A549 (cell line): ENCODE measurements at regions not wholly inside any gene's neighbourhood (a gene's known extent, or its start where the extent isn't known, plus 50 kb on each side); places are given as distances from the start of the nearest gene placed in this dataset.

Experiments
- ATAC-seq, 2 experiments: fragments of 200-7000 bp in 1 of 2; fragments of >200 bp in 1 of 2; cut with Nextera tagmentation in 1 of 2; cut with Tn5 transposase in 1 of 2; 3 replicates each; pipeline versions ENCODE4 v1.8.0 to v1.9.1; 2018 to 2020; ENCODE audit warnings: mild to moderate bottlenecking in 1 of 2, moderate library complexity in 1 of 2
- CTCF ChIA-PET: fragments of 300-600 bp; sonication (Branson Sonifier 250); formaldehyde crosslinking; extraction: SDS; loops from one replicate; lab custom pipeline; 2021; ENCODE audit warnings: antibody characterized with exemption, inconsistent platforms; lab: Yijun Ruan, JAX
- POLR2A ChIA-PET: fragments of 350-600 bp; formaldehyde crosslinking; extraction: SDS; loops from one replicate; lab custom pipeline; 2021; ENCODE audit warnings: antibody characterized with exemption, inconsistent platforms; lab: Yijun Ruan, JAX
- DNase-seq, 2 experiments: peaks; one replicate each; pipeline versions ENCODE4 v3.0.0 to v3.0.0-alpha.2; 2011 to 2016; ENCODE audit warnings: low read depth in 1 of 2, low spot score in 1 of 2
- FAIRE-seq: peaks from 2 replicates; lab custom pipeline; 2011; peaks lifted over from hg19 to GRCh38; lab: Jason Lieb, UNC
- H3K27ac ChIP-seq, 2 experiments: fragments of >200 bp; sonication (Bioruptor Twin); formaldehyde crosslinking; 3 replicates each; pipeline ENCODE4 v1.5.1; 2016 to 2017
- H3K4me1 ChIP-seq: fragments of >200 bp; sonication (Bioruptor Twin); formaldehyde crosslinking; 3 replicates; pipeline ENCODE4 v1.6.1; 2016
- H3K4me2 ChIP-seq: fragments of >200 bp; sonication (Bioruptor Twin); formaldehyde crosslinking; 3 replicates; pipeline ENCODE4 v1.6.1; 2016
- H3K4me3 ChIP-seq: fragments of >200 bp; sonication (Bioruptor Twin); formaldehyde crosslinking; 3 replicates; pipeline ENCODE4 v1.5.1; 2016
- H3K9me3 ChIP-seq: fragments of >200 bp; sonication (Bioruptor Twin); formaldehyde crosslinking; 3 replicates; pipeline ENCODE4 v1.6.1; 2016
- ATOH8 ChIP-seq: fragments of 250-450 bp; sonication (Bioruptor Pico); IDR thresholded peaks from 2 replicates; pipeline ENCODE4 v1.5.0; 2020; ENCODE audit warnings: low read depth, mild to moderate bottlenecking, moderate library complexity
- CBX8 ChIP-seq: fragments of 200-600 bp; sonication (generic); IDR thresholded peaks from 2 replicates; pipeline ENCODE4 v1.6.1; 2016
- CTCF ChIP-seq: fragments of >200 bp; sonication (Bioruptor Twin); formaldehyde crosslinking; IDR thresholded peaks from 3 replicates; pipeline ENCODE4 v1.5.1; 2016
- E2F6 ChIP-seq: IDR thresholded peaks from 2 replicates; pipeline ENCODE4 v1.6.1; 2012; ENCODE audit warnings: low read depth, borderline replicate concordance
- ELK1 ChIP-seq: fragments of 150-350 bp; IDR thresholded peaks from 2 replicates; pipeline ENCODE4 v1.6.1; 2014; ENCODE audit warnings: low read depth, mild to moderate bottlenecking, low read length
- ESRRA ChIP-seq: fragments of 150-350 bp; IDR thresholded peaks from 2 replicates; pipeline ENCODE4 v1.6.1; 2014; ENCODE audit warnings: mild to moderate bottlenecking, low read length, borderline replicate concordance
- FOSB ChIP-seq: fragments of 250-450 bp; sonication (Bioruptor Pico); IDR thresholded peaks from 2 replicates; pipeline ENCODE4 v1.5.0; 2020; ENCODE audit warnings: mild to moderate bottlenecking, moderate library complexity
- HEYL ChIP-seq: fragments of 250-450 bp; sonication (Bioruptor Pico); IDR thresholded peaks from 2 replicates; pipeline ENCODE4 v1.8.0; 2021; ENCODE audit warnings: mild to moderate bottlenecking, moderate library complexity
- HMGXB4 ChIP-seq: fragments of 250-450 bp; sonication (Bioruptor Pico); IDR thresholded peaks from 2 replicates; pipeline ENCODE4 v1.5.0; 2021; ENCODE audit warnings: mild to moderate bottlenecking, moderate library complexity, borderline replicate concordance
- HOXB5 ChIP-seq: fragments of 250-450 bp; sonication (Bioruptor Pico); IDR thresholded peaks from 2 replicates; pipeline ENCODE4 v1.5.0; 2020; ENCODE audit warnings: mild to moderate bottlenecking, moderate library complexity
- MAX ChIP-seq: IDR thresholded peaks from 2 replicates; pipeline ENCODE4 v1.6.1; 2012
- MAZ ChIP-seq: fragments of 150-350 bp; IDR thresholded peaks from 2 replicates; pipeline ENCODE4 v1.6.1; 2014; ENCODE audit warnings: antibody characterized with exemption, low read depth, low read length, borderline replicate concordance
- MYC ChIP-seq: IDR thresholded peaks from 2 replicates; pipeline ENCODE4 v1.6.1; 2012; ENCODE audit warnings: mild to moderate bottlenecking, inconsistent platforms, low read length, improper control_type of control experiment, borderline replicate concordance
- NR3C1 ChIP-seq: fragments of >200 bp; sonication (Bioruptor Twin); formaldehyde crosslinking; IDR thresholded peaks from 3 replicates; pipeline ENCODE4 v1.6.1; 2017
- PHF8 ChIP-seq: fragments of 200-600 bp; sonication (generic); IDR thresholded peaks from 2 replicates; pipeline ENCODE4 v1.6.1; 2016; ENCODE audit warnings: low read depth, mild to moderate bottlenecking, antibody characterized with exemption, moderate library complexity, borderline replicate concordance
- RARB ChIP-seq: fragments of 250-450 bp; sonication (Bioruptor Pico); IDR thresholded peaks from 2 replicates; pipeline ENCODE4 v1.8.0; 2021; ENCODE audit warnings: mild to moderate bottlenecking, moderate library complexity
- RFX5 ChIP-seq: fragments of 450-650 bp; IDR thresholded peaks from 2 replicates; pipeline ENCODE4 v1.7.1; 2014; ENCODE audit warnings: antibody characterized with exemption, mild to moderate bottlenecking, moderate library complexity
- RNF2 ChIP-seq: fragments of 200-600 bp; sonication (generic); IDR thresholded peaks from 2 replicates; pipeline ENCODE4 v1.6.1; 2016; ENCODE audit warnings: low read depth, mild to moderate bottlenecking, antibody characterized with exemption, moderate library complexity, borderline replicate concordance
- TFCP2L1 ChIP-seq: fragments of 250-450 bp; sonication (Bioruptor Pico); IDR thresholded peaks from 2 replicates; pipeline ENCODE4 v1.5.0; 2021; ENCODE audit warnings: mild to moderate bottlenecking
- TP53 ChIP-seq: fragments of 250-450 bp; sonication (Bioruptor Pico); IDR thresholded peaks from 2 replicates; pipeline ENCODE4 v1.5.0; 2021; ENCODE audit warnings: mild to moderate bottlenecking, moderate library complexity
- ZFP36 ChIP-seq: fragments of 450-650 bp; IDR thresholded peaks from 2 replicates; pipeline ENCODE4 v1.6.1; 2014; ENCODE audit warnings: borderline replicate concordance; ENCODE audit not compliant: partially characterized antibody
- ZNF302 ChIP-seq: fragments of 250-450 bp; sonication (Bioruptor Pico); IDR thresholded peaks from 2 replicates; pipeline ENCODE4 v1.9.0; 2021; ENCODE audit warnings: inconsistent platforms, mild to moderate bottlenecking, moderate library complexity
- WGBS: methylation state at CpG from one replicate; pipeline ENCODE4 v1.1.6; 2017; ENCODE audit errors: missing lambda C conversion rate; 5-methylcytosine and 5-hydroxymethylcytosine counted together

GRCh38 chr4:152146244-152146643 lies 385.4 kb upstream of the GATB start:
- WGBS = 0% methylated on average over 1 of the region's 1 CpG
- FAIRE-seq (no peak), ATAC-seq (no peak), DNase-seq (no peak)
- H3K27ac ChIP-seq = no peak overlapping the region
- no peak overlapping the region for H3K4me2 ChIP-seq
- H3K4me1 ChIP-seq = no peaks in the 10 kb centered on the region
- H3K4me3 ChIP-seq = no peak overlapping the region
- TF ChIP-seq TFCP2L1 (CRISPR knock-in tag) (no peak), MAX (no peak), HEYL (CRISPR knock-in tag) (no peak), ESRRA (no peak), RNF2 (no peak), CBX8 (no peak), RARB (CRISPR knock-in tag) (no peak), RFX5 (no peak), NR3C1 (no peak), ELK1 (no peak), ATOH8 (CRISPR knock-in tag) (no peak), E2F6 (no peak), PHF8 (no peak), ZFP36 (no peak), ZNF302 (CRISPR knock-in tag) (no peak), TP53 (CRISPR knock-in tag) (no peak), HMGXB4 (no peak), HOXB5 (CRISPR knock-in tag) (no peak), CTCF (no peak)
- CTCF ChIA-PET = no interaction called here
- POLR2A ChIA-PET = no interaction called here
- peaks cover 10% of the 10 kb centered on the region; the same call in 2 of the 3 replicates for H3K9me3 ChIP-seq

GRCh38 chr4:152143806-152144205 lies 383.0 kb upstream of the GATB start:
- CTCF ChIA-PET = no interaction called here
- FAIRE-seq (no peak), ATAC-seq (no peak), DNase-seq (no peak)
- POLR2A ChIA-PET = no interaction called here
- Histone ChIP-seq H3K4me3 (no peak overlapping the region), H3K4me2 (no peak overlapping the region), H3K4me1 (no peaks in the 10 kb centered on the region), H3K27ac (no peak overlapping the region), H3K9me3 (peaks cover 10% of the 10 kb centered on the region; the same call in 2 of the 3 replicates)
- TF ChIP-seq FOSB (no peak), ATOH8 (CRISPR knock-in tag) (no peak), MYC (no peak), MAZ (no peak), ELK1 (no peak), ZFP36 (no peak)
